H1 (cell line): ENCODE measurements at regions not wholly inside any gene's neighbourhood (a gene's known extent, or its start where the extent isn't known, plus 50 kb on each side); places are given as distances from the start of the nearest gene placed in this dataset.

ENCODE experiments used
- CBX5 ChIP-seq: fragments of 300-800, 300-1000 bp; sonication (generic); IDR thresholded peaks from 2 replicates; pipeline ENCODE4 v1.7.1; 2016; ENCODE audit warnings: antibody characterized with exemption, low read length, low read depth
- KDM1A ChIP-seq: fragments of 200-600, 300-600 bp; sonication (generic); IDR thresholded peaks from 2 replicates; pipeline ENCODE4 v1.7.1; 2016; ENCODE audit warnings: mild to moderate bottlenecking, low read length, borderline replicate concordance
- TF ChIP-seq, protein P1 (sequence below): fragments of 300-600 bp; sonication (generic); IDR thresholded peaks from 2 replicates; pipeline ENCODE4 v1.7.1; 2012; ENCODE audit warnings: low read length, moderate library complexity, mild to moderate bottlenecking, inconsistent platforms; ENCODE audit not compliant: insufficient replicate concordance

DNA sequence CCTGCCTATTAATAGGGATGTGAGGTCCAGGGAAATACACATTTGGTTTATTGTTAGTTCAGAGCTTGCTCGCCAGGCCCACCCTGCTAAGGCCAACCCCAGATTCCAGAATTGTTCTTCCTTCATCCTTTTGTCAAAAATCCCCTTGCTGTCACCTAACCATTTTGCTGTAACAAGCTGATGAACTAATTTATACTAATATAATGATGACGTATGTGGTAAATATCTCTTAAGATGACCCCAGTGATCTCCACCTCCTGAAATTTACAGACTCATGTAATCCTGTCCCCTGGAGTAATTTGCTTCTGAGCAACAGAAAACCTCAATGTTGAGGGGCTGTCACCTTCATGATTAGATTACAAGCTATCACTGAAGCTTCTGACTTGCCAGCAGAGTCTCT, 236.3 kb upstream of the N4BP1 start (continued):
- TF ChIP-seq, protein P1, sequence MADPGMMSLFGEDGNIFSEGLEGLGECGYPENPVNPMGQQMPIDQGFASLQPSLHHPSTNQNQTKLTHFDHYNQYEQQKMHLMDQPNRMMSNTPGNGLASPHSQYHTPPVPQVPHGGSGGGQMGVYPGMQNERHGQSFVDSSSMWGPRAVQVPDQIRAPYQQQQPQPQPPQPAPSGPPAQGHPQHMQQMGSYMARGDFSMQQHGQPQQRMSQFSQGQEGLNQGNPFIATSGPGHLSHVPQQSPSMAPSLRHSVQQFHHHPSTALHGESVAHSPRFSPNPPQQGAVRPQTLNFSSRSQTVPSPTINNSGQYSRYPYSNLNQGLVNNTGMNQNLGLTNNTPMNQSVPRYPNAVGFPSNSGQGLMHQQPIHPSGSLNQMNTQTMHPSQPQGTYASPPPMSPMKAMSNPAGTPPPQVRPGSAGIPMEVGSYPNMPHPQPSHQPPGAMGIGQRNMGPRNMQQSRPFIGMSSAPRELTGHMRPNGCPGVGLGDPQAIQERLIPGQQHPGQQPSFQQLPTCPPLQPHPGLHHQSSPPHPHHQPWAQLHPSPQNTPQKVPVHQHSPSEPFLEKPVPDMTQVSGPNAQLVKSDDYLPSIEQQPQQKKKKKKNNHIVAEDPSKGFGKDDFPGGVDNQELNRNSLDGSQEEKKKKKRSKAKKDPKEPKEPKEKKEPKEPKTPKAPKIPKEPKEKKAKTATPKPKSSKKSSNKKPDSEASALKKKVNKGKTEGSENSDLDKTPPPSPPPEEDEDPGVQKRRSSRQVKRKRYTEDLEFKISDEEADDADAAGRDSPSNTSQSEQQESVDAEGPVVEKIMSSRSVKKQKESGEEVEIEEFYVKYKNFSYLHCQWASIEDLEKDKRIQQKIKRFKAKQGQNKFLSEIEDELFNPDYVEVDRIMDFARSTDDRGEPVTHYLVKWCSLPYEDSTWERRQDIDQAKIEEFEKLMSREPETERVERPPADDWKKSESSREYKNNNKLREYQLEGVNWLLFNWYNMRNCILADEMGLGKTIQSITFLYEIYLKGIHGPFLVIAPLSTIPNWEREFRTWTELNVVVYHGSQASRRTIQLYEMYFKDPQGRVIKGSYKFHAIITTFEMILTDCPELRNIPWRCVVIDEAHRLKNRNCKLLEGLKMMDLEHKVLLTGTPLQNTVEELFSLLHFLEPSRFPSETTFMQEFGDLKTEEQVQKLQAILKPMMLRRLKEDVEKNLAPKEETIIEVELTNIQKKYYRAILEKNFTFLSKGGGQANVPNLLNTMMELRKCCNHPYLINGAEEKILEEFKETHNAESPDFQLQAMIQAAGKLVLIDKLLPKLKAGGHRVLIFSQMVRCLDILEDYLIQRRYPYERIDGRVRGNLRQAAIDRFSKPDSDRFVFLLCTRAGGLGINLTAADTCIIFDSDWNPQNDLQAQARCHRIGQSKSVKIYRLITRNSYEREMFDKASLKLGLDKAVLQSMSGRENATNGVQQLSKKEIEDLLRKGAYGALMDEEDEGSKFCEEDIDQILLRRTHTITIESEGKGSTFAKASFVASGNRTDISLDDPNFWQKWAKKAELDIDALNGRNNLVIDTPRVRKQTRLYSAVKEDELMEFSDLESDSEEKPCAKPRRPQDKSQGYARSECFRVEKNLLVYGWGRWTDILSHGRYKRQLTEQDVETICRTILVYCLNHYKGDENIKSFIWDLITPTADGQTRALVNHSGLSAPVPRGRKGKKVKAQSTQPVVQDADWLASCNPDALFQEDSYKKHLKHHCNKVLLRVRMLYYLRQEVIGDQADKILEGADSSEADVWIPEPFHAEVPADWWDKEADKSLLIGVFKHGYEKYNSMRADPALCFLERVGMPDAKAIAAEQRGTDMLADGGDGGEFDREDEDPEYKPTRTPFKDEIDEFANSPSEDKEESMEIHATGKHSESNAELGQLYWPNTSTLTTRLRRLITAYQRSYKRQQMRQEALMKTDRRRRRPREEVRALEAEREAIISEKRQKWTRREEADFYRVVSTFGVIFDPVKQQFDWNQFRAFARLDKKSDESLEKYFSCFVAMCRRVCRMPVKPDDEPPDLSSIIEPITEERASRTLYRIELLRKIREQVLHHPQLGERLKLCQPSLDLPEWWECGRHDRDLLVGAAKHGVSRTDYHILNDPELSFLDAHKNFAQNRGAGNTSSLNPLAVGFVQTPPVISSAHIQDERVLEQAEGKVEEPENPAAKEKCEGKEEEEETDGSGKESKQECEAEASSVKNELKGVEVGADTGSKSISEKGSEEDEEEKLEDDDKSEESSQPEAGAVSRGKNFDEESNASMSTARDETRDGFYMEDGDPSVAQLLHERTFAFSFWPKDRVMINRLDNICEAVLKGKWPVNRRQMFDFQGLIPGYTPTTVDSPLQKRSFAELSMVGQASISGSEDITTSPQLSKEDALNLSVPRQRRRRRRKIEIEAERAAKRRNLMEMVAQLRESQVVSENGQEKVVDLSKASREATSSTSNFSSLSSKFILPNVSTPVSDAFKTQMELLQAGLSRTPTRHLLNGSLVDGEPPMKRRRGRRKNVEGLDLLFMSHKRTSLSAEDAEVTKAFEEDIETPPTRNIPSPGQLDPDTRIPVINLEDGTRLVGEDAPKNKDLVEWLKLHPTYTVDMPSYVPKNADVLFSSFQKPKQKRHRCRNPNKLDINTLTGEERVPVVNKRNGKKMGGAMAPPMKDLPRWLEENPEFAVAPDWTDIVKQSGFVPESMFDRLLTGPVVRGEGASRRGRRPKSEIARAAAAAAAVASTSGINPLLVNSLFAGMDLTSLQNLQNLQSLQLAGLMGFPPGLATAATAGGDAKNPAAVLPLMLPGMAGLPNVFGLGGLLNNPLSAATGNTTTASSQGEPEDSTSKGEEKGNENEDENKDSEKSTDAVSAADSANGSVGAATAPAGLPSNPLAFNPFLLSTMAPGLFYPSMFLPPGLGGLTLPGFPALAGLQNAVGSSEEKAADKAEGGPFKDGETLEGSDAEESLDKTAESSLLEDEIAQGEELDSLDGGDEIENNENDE, result no peak
- no peak for TF ChIP-seq KDM1A
- TF ChIP-seq CBX5, result no peak
